ENCODE measurements at regions not wholly inside any gene's neighbourhood (a gene's known extent, or its start where the extent isn't known, plus 50 kb on each side); places are given as distances from the start of the nearest gene placed in this dataset.

- H3K27ac ChIP-seq (ENCODE audit: low read depth, low read length), result no peak overlapping the region
These were observed 171.6 kb upstream of the ZNF507 start for GRCh38 chr19:32173836-32174235.

GRCh38 chr19:32174386-32175113 is 170.9 kb upstream of the ZNF507 start:
- Histone ChIP-seq H3K9me2 (replicated peaks; ENCODE audit: control insufficient read depth, low read length) (no peaks in the 10 kb centered on the region), H3K36me3 (ENCODE audit: control insufficient read depth, low read length) (no peaks in the 10 kb centered on the region), H3K27me3 (ENCODE audit: control insufficient read depth, low read length) (no peaks in the 10 kb centered on the region), H3K4me3 (ENCODE audit: low read length) (no peak overlapping the region), H3K4me1 (ENCODE audit: control insufficient read depth, low read length) (no peaks in the 10 kb centered on the region), H3K4me2 (ENCODE audit: low read length) (no peak overlapping the region), H3F3A (ENCODE audit: control insufficient read depth, insufficient read depth) (no peaks in the 10 kb centered on the region), H3K9me3 (ENCODE audit: control insufficient read depth, insufficient read depth, low read length) (no peaks in the 10 kb centered on the region), H3K79me2 (ENCODE audit: control insufficient read depth, low read length) (no peaks in the 10 kb centered on the region), H4K20me1 (ENCODE audit: control insufficient read depth, insufficient read depth, low read depth, low read length) (no peaks in the 10 kb centered on the region), H3K27ac (ENCODE audit: low read depth, low read length) (no peak overlapping the region)
- TF ChIP-seq EZH2phosphoT487 (IDR thresholded peaks at IDR 0.05; ENCODE audit: borderline replicate concordance, low read length) (no peak), CTCF (IDR thresholded peaks at IDR 0.05; ENCODE audit: low read depth, low read length, poor library complexity, severe bottlenecking) (no peak)

More at GRCh38 chr19:32173836-32174235, 171.6 kb upstream of the ZNF507 start:
- Histone ChIP-seq H3K9me3 (ENCODE audit: control insufficient read depth, insufficient read depth, low read length) (no peaks in the 10 kb centered on the region), H3K9me2 (replicated peaks; ENCODE audit: control insufficient read depth, low read length) (no peaks in the 10 kb centered on the region), H3K79me2 (ENCODE audit: control insufficient read depth, low read length) (no peaks in the 10 kb centered on the region), H3K36me3 (ENCODE audit: control insufficient read depth, low read length) (no peaks in the 10 kb centered on the region), H3F3A (ENCODE audit: control insufficient read depth, insufficient read depth) (no peaks in the 10 kb centered on the region), H3K4me3 (ENCODE audit: low read length) (no peak overlapping the region), H3K27me3 (ENCODE audit: control insufficient read depth, low read length) (no peaks in the 10 kb centered on the region), H4K20me1 (ENCODE audit: control insufficient read depth, insufficient read depth, low read depth, low read length) (no peaks in the 10 kb centered on the region), H3K4me2 (ENCODE audit: low read length) (no peak overlapping the region), H3K4me1 (ENCODE audit: control insufficient read depth, low read length) (no peaks in the 10 kb centered on the region)
- TF ChIP-seq CTCF (IDR thresholded peaks at IDR 0.05; ENCODE audit: low read depth, low read length, poor library complexity, severe bottlenecking) (no peak), EZH2phosphoT487 (IDR thresholded peaks at IDR 0.05; ENCODE audit: borderline replicate concordance, low read length) (no peak)

- Histone ChIP-seq H3K4me2 (ENCODE audit: low read length) (no peak overlapping the region), H3K9me2 (replicated peaks; ENCODE audit: control insufficient read depth, low read length) (no peaks in the 10 kb centered on the region), H3K4me1 (ENCODE audit: control insufficient read depth, low read length) (no peaks in the 10 kb centered on the region), H3K4me3 (ENCODE audit: low read length) (no peak overlapping the region), H3K36me3 (ENCODE audit: control insufficient read depth, low read length) (no peaks in the 10 kb centered on the region), H3K27ac (ENCODE audit: low read depth, low read length) (no peak overlapping the region), H3K79me2 (ENCODE audit: control insufficient read depth, low read length) (no peaks in the 10 kb centered on the region), H3K27me3 (ENCODE audit: control insufficient read depth, low read length) (no peaks in the 10 kb centered on the region), H3K9me3 (ENCODE audit: control insufficient read depth, insufficient read depth, low read length) (no peaks in the 10 kb centered on the region), H4K20me1 (ENCODE audit: control insufficient read depth, insufficient read depth, low read depth, low read length) (no peaks in the 10 kb centered on the region), H3F3A (ENCODE audit: control insufficient read depth, insufficient read depth) (no peaks in the 10 kb centered on the region)
- TF ChIP-seq CTCF (IDR thresholded peaks at IDR 0.05; ENCODE audit: low read depth, low read length, poor library complexity, severe bottlenecking), result no peak
- no peak for TF ChIP-seq EZH2phosphoT487 (IDR thresholded peaks at IDR 0.05; ENCODE audit: borderline replicate concordance, low read length)
These were observed 168.8 kb upstream of the ZNF507 start for GRCh38 chr19:32176591-32176990.
